ENCODE measurements at regions not wholly inside any gene's neighbourhood (a gene's known extent, or its start where the extent isn't known, plus 50 kb on each side); places are given as distances from the start of the nearest gene placed in this dataset.
"Not testable (repeated sequence)": the region's sequence is repeated elsewhere in the genome, so short reads cannot be mapped to it uniquely, and the experiment has no call there.

GRCh38 chr4:154120690-154121345 lies 331.9 kb upstream of the SFRP2 start:
- H3K9ac ChIP-seq (ENCODE audit: insufficient read depth in 1 of 2, low read length in 2 of 2): no peak overlapping the region
- no peak for TF ChIP-seq CTCF (IDR thresholded peaks at IDR 0.05; ENCODE audit: control extremely low read depth, extremely low read depth)
- no peaks in the 10 kb centered on the region for H3K36me3 ChIP-seq (ENCODE audit: control insufficient read depth in 4 of 4, insufficient read depth in 4 of 4, low read length in 4 of 4)
- H3K27ac ChIP-seq (ENCODE audit: low read depth in 1 of 2, low read length in 1 of 2): no peak overlapping the region
- H3K27me3 ChIP-seq (ENCODE audit: control insufficient read depth in 3 of 3, insufficient read depth in 3 of 3, low read length in 2 of 3): no peaks in the 10 kb centered on the region
- ATAC-seq (ENCODE audit: insufficient read depth, low FRiP score) (no peak), DNase-seq (no peak)
- no peaks in the 10 kb centered on the region for H3K4me1 ChIP-seq (ENCODE audit: control insufficient read depth in 5 of 5, insufficient read depth in 5 of 5, low read length in 5 of 5)
- no peak overlapping the region for H3K4me3 ChIP-seq
- H3K9me3 ChIP-seq (ENCODE audit: control insufficient read depth in 4 of 4, insufficient read depth in 3 of 4, low read length in 3 of 4): peaks cover 0 to 4% (median 0%) of the 10 kb centered on the region in 4 donors
- 67 to 75% methylated on average over 4 of the region's 4 CpGs for WGBS, 2 donors

- Histone ChIP-seq H3K9ac (ENCODE audit: insufficient read depth in 1 of 2, low read length in 2 of 2) (no peak overlapping the region), H3K36me3 (ENCODE audit: control insufficient read depth in 4 of 4, insufficient read depth in 4 of 4, low read length in 4 of 4) (no peaks in the 10 kb centered on the region), H3K4me1 (ENCODE audit: control insufficient read depth in 5 of 5, insufficient read depth in 5 of 5, low read length in 5 of 5) (no peaks in the 10 kb centered on the region), H3K27ac (ENCODE audit: low read depth in 1 of 2, low read length in 1 of 2) (no peak overlapping the region), H3K4me3 (no peak overlapping the region), H3K9me3 (ENCODE audit: control insufficient read depth in 4 of 4, insufficient read depth in 3 of 4, low read length in 3 of 4) (peaks cover 0 to 6% (median 0%) of the 10 kb centered on the region in 4 donors), H3K27me3 (ENCODE audit: control insufficient read depth in 3 of 3, insufficient read depth in 3 of 3, low read length in 2 of 3) (no peaks in the 10 kb centered on the region)
- no peak for DNase-seq
- 88% methylated on average over 5 of the region's 5 CpGs for WGBS, 2 donors
- ATAC-seq (ENCODE audit: insufficient read depth, low FRiP score): no peak
- TF ChIP-seq CTCF (IDR thresholded peaks at IDR 0.05; ENCODE audit: control extremely low read depth, extremely low read depth): no peak
Observed at GRCh38 chr4:154120006-154120676, 331.3 kb upstream of the SFRP2 start.

DNA sequence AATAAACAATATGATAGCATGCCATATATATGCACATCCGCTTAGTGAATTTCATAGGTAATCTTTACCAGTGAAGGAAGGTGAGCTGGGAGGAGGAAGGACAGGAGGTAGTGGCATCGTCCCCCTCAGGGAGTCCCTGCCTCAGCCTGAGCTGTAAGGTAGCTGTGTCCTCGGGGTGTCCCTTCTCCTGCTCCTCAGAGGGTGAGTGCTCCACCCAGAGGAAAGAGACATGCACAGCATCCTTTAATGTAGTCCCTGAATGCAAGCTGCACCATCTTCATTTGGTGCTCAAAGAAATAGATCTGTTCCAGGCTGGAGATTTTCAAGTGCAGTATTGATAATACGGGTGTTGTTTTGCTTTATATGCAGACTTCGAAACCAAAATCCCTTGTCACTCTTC lies 330.4 kb upstream of the SFRP2 start:
- DNase-seq (no peak), ATAC-seq (ENCODE audit: insufficient read depth, low FRiP score) (no peak)
- H3K27me3 ChIP-seq (ENCODE audit: control insufficient read depth in 3 of 3, insufficient read depth in 3 of 3, low read length in 2 of 3): no peaks in the 10 kb centered on the region
- H3K4me1 ChIP-seq (ENCODE audit: control insufficient read depth in 5 of 5, insufficient read depth in 5 of 5, low read length in 5 of 5): no peaks in the 10 kb centered on the region
- no peak for TF ChIP-seq CTCF (IDR thresholded peaks at IDR 0.05; ENCODE audit: control extremely low read depth, extremely low read depth)
- no peak overlapping the region for H3K9ac ChIP-seq (ENCODE audit: insufficient read depth in 1 of 2, low read length in 2 of 2)
- H3K4me3 ChIP-seq: no peak overlapping the region
- H3K36me3 ChIP-seq (ENCODE audit: control insufficient read depth in 4 of 4, insufficient read depth in 4 of 4, low read length in 4 of 4): no peaks in the 10 kb centered on the region
- WGBS, 2 donors: 79 to 90% methylated on average over 5 of the region's 5 CpGs
- no peak overlapping the region for H3K27ac ChIP-seq (ENCODE audit: low read depth in 1 of 2, low read length in 1 of 2)
- peaks cover 0 to 4% (median 0%) of the 10 kb centered on the region in 4 donors for H3K9me3 ChIP-seq (ENCODE audit: control insufficient read depth in 4 of 4, insufficient read depth in 3 of 4, low read length in 3 of 4)

DNA sequence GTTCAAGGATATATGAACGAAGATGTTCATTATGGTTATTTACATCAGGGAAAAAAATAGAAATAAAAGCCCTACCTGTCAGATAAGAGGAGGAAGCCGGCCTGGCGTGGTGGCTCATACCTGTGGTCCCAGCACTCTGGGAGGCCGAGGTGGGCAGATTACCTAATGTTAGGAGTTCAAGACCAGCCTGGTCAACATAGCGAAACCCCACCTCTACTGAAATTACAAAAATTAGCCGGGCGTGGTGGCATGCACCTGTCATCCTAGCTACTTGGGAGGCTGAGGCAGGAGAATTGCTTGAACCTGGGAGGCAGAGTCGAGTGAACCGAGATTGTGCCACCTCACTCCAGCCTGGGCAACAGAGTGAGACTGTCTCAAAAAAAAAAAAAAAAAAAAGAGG lies 328.8 kb upstream of the SFRP2 start:
- not testable (repeated sequence) for H3K36me3 ChIP-seq (ENCODE audit: control insufficient read depth in 4 of 4, insufficient read depth in 4 of 4, low read length in 4 of 4); DNase-seq; H3K4me3 ChIP-seq; H3K9me3 ChIP-seq (ENCODE audit: control insufficient read depth in 4 of 4, insufficient read depth in 3 of 4, low read length in 3 of 4); H3K27me3 ChIP-seq (ENCODE audit: control insufficient read depth in 3 of 3, insufficient read depth in 3 of 3, low read length in 2 of 3); ATAC-seq (ENCODE audit: insufficient read depth, low FRiP score); H3K4me1 ChIP-seq (ENCODE audit: control insufficient read depth in 5 of 5, insufficient read depth in 5 of 5, low read length in 5 of 5); H3K27ac ChIP-seq (ENCODE audit: low read depth in 1 of 2, low read length in 1 of 2); H3K9ac ChIP-seq (ENCODE audit: insufficient read depth in 1 of 2, low read length in 2 of 2)
- 87 to 90% methylated on average over 9 of the region's 9 CpGs for WGBS, 2 donors
